Esophagus muscularis mucosa (tissue), 4 donors: ENCODE measurements at regions not wholly inside any gene's neighbourhood (a gene's known extent, or its start where the extent isn't known, plus 50 kb on each side); places are given as distances from the start of the nearest gene placed in this dataset.

Source experiments
- DNase-seq: peaks from one replicate; pipeline ENCODE4 v3.0.0-alpha.2; 2017; ENCODE audit errors: extremely low spot score
- H3K27ac ChIP-seq, 4 donors: fragments of 200-600 bp; sonication (generic); replicated peaks in 1 of 4; 1 replicate in 3 of 4; 2 replicates in 1 of 4; pipeline ENCODE4 v1.5.1; 2016 to 2019; ENCODE audit warnings: mild to moderate bottlenecking in 1 of 4
- H3K27me3 ChIP-seq, 4 donors: fragments of 200-600 bp; sonication (generic); one replicate each; pipeline versions ENCODE4 v1.5.1 to v1.6.0; 2016 to 2019
- H3K36me3 ChIP-seq, 4 donors: fragments of 200-600 bp; sonication (generic); one replicate each; pipeline ENCODE4 v1.5.1; 2016 to 2019
- H3K4me1 ChIP-seq, 4 donors: fragments of 200-600 bp; sonication (generic); one replicate each; pipeline ENCODE4 v1.5.1; 2016 to 2019
- H3K4me3 ChIP-seq, 4 donors: fragments of 200-600 bp; sonication (generic); 1 replicate in 2 of 4; 2 replicates in 2 of 4; pipeline ENCODE4 v1.5.1; 2016 to 2019; ENCODE audit warnings: mild to moderate bottlenecking in 4 of 4, moderate library complexity in 1 of 4
- H3K9me3 ChIP-seq, 4 donors: fragments of 200-600 bp; sonication (generic); 1 replicate in 3 of 4; 2 replicates in 1 of 4; pipeline ENCODE4 v1.5.1; 2016 to 2019
- EP300 ChIP-seq: sonication (generic); formaldehyde crosslinking; IDR thresholded peaks from one replicate; pipeline ENCODE4 v1.6.1; 2017; ENCODE audit warnings: antibody characterized with exemption
- POLR2A ChIP-seq: fragments of 450-650 bp; IDR thresholded peaks from one replicate; pipeline ENCODE4 v1.6.1; 2017; ENCODE audit warnings: antibody characterized with exemption, moderate library complexity, mild to moderate bottlenecking, low read depth
- POLR2AphosphoS5 ChIP-seq, 2 donors: sonication (generic); formaldehyde crosslinking; IDR thresholded peaks; one replicate each; pipeline ENCODE4 v1.6.1; 2017; ENCODE audit warnings: antibody characterized with exemption in 2 of 2
- WGBS: methylation state at CpG from one replicate; pipeline ENCODE4 v1.1.5; 2018; 5-methylcytosine and 5-hydroxymethylcytosine counted together
- intact Hi-C: fragments of 100-400 bp; cut with DNase I; formaldehyde crosslinking; loops from one replicate; pipeline ENCODE4 v1.15.1; 2023
- TF ChIP-seq, protein P1 (sequence below), 3 experiments: fragments of 200-600 bp in 2 of 3; fragments of 450-650 bp in 1 of 3; sonication (generic) in 2 of 3; IDR thresholded peaks; one replicate each; pipeline ENCODE4 v1.5.1; 2017 to 2019; ENCODE audit warnings: antibody characterized with exemption in 3 of 3, mild to moderate bottlenecking in 2 of 3, moderate library complexity in 1 of 3

DNA sequence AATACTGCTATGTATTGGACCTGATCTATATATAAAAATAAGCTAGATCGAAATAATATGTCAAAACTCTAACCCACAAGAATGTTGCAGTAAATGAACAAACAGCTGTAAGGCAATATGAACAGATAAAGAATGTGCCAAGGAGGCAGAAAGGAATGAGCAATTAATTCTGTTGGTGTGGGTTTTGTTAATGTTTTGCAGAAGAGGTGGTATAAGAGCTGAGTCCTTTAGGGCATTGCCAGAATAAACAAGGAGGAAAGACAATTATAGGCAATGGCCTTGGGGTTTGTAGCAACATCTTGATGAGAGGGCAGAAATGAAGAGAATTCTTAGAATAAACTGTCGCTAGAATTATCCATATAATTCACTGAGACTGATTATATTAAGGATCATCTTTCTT, 240.9 kb upstream of the GULP1 start:
- H3K4me3 ChIP-seq: no peak overlapping the region
- H3K36me3 ChIP-seq: no peaks in the 10 kb centered on the region
- intact Hi-C loops: no loop called here
- 65% methylated on average over 2 of the region's 2 CpGs for WGBS
- TF ChIP-seq POLR2A: no peak
- TF ChIP-seq, protein P1, sequence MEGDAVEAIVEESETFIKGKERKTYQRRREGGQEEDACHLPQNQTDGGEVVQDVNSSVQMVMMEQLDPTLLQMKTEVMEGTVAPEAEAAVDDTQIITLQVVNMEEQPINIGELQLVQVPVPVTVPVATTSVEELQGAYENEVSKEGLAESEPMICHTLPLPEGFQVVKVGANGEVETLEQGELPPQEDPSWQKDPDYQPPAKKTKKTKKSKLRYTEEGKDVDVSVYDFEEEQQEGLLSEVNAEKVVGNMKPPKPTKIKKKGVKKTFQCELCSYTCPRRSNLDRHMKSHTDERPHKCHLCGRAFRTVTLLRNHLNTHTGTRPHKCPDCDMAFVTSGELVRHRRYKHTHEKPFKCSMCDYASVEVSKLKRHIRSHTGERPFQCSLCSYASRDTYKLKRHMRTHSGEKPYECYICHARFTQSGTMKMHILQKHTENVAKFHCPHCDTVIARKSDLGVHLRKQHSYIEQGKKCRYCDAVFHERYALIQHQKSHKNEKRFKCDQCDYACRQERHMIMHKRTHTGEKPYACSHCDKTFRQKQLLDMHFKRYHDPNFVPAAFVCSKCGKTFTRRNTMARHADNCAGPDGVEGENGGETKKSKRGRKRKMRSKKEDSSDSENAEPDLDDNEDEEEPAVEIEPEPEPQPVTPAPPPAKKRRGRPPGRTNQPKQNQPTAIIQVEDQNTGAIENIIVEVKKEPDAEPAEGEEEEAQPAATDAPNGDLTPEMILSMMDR (IDR thresholded peaks at IDR 0.05): no peak
- H3K9me3 ChIP-seq: no peaks in the 10 kb centered on the region
- H3K27ac ChIP-seq: no peak overlapping the region
- H3K4me1 ChIP-seq: no peaks in the 10 kb centered on the region
- no peaks in the 10 kb centered on the region for H3K27me3 ChIP-seq
- DNase-seq: no peak

DNA sequence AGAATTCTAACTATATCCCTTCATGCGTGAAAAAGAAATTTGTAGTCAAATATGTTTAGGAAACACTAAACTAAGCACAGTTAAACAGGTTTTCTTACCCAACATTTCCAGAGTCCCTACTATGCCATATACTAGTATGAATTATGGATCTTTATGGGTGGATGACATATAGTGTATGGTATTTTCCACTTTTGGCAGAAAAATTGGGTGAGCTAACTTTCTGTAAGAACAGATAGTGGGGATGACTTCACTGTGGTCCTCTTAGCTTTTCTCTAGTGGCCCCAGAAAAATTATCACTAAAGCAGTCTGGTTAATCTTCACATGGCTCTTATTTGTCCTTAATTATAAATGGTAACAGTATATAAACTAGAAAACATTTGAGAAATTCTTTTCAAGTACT, 240.0 kb upstream of the GULP1 start:
- H3K27ac ChIP-seq: no peak overlapping the region
- H3K27me3 ChIP-seq: no peaks in the 10 kb centered on the region
- H3K4me1 ChIP-seq: no peaks in the 10 kb centered on the region
- H3K36me3 ChIP-seq: no peaks in the 10 kb centered on the region
- no peak overlapping the region for H3K4me3 ChIP-seq
- TF ChIP-seq EP300 (no peak), POLR2A (no peak), POLR2AphosphoS5 (IDR thresholded peaks at IDR 0.05) (no peak)
- TF ChIP-seq, protein P1 (IDR thresholded peaks at IDR 0.05): no peak
- H3K9me3 ChIP-seq: no peaks in the 10 kb centered on the region
- intact Hi-C loops: no loop called here
- no peak for DNase-seq
- WGBS: 100% methylated on average over 1 of the region's 1 CpG

DNA sequence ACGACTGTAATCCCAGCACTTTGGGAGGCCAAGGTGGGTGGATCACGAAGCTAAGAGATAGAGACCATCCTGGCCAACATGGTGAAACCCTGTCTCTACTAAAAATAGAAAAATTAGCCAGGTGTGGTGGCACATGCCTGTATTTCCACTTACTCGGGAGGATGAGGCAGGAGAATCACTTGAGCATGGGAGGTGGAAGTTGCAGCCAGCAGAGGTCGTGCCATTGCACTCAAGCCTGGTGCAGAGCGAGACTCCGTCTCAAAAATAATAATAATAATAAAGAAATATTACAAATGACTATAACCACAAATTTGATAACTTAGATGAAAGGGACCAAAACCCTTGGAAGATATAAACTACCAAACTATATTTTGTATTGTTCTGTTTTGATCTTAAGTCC, 226.3 kb upstream of the GULP1 start:
- DNase-seq: no peak
- Histone ChIP-seq H3K36me3 (no peaks in the 10 kb centered on the region), H3K4me1 (no peaks in the 10 kb centered on the region), H3K4me3 (no peak overlapping the region), H3K27me3 (no peaks in the 10 kb centered on the region), H3K9me3 (no peaks in the 10 kb centered on the region), H3K27ac (no peak overlapping the region)
- TF ChIP-seq, protein P1 (IDR thresholded peaks at IDR 0.05): no peak
- no peak for TF ChIP-seq POLR2A
- no peak for TF ChIP-seq EP300
- no peak for TF ChIP-seq POLR2AphosphoS5 (IDR thresholded peaks at IDR 0.05)
- WGBS: 84% methylated on average over 6 of the region's 6 CpGs
- intact Hi-C loops: no loop called here

DNA sequence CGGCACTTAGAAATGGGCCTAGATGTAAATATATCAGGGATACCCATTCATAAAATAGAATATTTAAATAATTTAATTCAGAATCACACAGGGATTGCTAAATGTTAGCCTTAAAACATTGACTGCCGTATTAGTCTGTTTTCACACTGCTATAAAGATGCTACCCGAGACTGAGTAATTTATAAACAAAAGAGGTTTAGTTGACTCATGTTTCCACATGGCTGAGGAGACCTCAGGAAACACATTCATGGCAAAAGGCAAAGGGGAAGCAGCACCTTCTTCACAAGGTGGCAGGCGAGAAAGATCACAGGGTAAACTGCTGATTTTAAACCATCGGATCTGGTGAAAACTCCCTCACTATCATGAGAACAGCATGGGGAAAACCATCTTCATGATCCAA, 223.6 kb upstream of the GULP1 start:
- WGBS: 47% methylated on average over 5 of the region's 5 CpGs
- intact Hi-C loops: no loop called here
- TF ChIP-seq POLR2A (no peak), POLR2AphosphoS5 (IDR thresholded peaks at IDR 0.05) (no peak), EP300 (no peak)
- TF ChIP-seq, protein P1 (IDR thresholded peaks at IDR 0.05): no peak
- no peaks in the 10 kb centered on the region for H3K27me3 ChIP-seq
- H3K27ac ChIP-seq: no peak overlapping the region
- no peak overlapping the region for H3K4me3 ChIP-seq
- H3K4me1 ChIP-seq: no peaks in the 10 kb centered on the region
- peaks cover 0 to 11% (median 2%) of the 10 kb centered on the region in 4 donors for H3K9me3 ChIP-seq
- DNase-seq: no peak
- no peaks in the 10 kb centered on the region for H3K36me3 ChIP-seq
